ENCODE measurements at regions not wholly inside any gene's neighbourhood (a gene's known extent, or its start where the extent isn't known, plus 50 kb on each side); places are given as distances from the start of the nearest gene placed in this dataset.
"Not testable (repeated sequence)": the region's sequence is repeated elsewhere in the genome, so short reads cannot be mapped to it uniquely, and the experiment has no call there.

DNA sequence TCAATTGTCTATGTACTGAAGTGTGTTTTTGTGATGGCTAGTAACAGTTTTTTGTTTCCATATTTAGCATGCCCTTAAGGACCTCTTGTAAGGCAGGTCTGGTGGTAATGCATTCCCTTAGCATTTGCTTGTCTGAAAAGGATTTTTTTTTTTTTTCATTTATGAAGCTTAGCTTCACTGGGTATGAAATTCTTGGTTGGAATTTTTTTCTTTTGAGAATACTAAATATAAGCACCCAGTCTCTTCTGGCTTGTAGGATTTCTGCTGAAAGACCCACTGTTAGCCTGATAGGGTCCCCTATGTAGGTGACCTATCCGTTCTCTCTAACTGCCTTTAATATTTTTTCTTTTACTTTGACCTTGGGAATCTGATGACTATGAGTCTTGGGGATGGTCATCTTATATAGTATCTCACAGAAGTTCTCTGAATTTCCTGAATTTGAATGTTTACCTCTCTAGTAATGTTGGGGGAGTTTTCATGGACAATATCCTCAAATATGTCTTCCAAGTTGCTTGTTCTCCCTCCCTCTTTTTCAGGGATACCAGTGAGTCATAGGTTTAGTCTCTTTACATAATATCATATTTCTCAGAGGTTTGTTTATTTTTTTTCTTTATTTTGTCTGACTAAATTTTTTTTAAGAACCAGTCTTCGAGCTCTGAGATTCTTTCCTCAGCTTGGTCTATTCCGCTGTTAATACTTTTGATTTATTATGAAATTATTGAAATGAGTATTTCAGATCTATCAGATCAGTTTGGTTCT is 157.1 kb upstream of the PGRMC2 start:
- Histone ChIP-seq H3K4me3 (no peak overlapping the region), H3K27ac (no peak overlapping the region)

GRCh38 chr4:128440923-128441322 is 153.3 kb upstream of the PGRMC2 start:
- Histone ChIP-seq H3K4me3 (no peak overlapping the region), H3K27ac (no peak overlapping the region)

DNA sequence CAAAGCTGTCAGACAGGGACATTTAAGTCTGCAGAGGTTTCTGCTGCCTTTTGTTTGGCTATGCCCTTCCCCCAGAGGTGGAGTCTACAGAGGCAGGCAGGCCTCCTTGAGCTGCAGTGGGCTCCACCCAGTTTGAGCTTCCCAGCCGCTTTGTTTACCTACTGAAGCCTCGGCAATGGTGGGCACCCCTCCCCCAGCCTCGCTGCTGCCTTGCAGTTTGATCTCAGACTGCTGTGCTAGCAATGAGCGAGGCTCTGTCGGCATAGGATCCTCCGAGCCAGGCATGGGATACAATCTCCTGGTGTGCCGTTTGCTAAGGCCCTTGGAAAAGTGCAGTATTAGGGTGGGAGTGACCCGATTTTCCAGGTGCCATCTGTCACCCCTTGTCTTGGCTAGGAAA is 149.4 kb upstream of the PGRMC2 start:
- H3K4me3 ChIP-seq, H3K27ac ChIP-seq: not testable (repeated sequence)

DNA sequence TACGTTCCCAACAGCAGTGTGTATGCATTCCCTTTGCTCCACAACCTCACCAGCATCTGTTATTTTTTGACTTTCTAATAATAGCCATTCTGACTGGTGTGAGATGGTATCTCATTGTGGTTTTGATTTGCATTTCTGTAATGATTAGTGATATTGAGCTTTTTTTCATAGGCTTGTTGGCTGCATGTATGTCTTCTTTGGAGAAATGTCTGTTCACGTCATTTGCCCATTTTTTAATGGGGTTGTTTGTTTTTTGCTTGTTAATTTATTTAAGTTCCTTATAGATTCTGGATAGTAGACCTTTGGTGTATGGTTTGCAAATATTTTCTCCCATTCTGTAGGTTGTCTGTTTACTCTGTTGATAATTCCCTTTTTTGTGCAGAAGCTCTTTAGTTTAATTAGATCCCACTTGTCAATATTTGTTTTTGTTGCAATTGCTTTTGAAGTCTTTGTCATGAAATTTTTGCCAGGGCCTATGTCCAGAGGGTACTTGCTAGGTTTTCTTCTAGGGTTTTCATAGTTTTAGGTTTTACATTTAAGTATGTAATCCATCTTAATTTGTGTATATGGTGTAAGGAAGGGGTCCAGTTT is 141.5 kb upstream of the PGRMC2 start:
- not testable (repeated sequence) for H3K27ac ChIP-seq, H3K4me3 ChIP-seq

DNA sequence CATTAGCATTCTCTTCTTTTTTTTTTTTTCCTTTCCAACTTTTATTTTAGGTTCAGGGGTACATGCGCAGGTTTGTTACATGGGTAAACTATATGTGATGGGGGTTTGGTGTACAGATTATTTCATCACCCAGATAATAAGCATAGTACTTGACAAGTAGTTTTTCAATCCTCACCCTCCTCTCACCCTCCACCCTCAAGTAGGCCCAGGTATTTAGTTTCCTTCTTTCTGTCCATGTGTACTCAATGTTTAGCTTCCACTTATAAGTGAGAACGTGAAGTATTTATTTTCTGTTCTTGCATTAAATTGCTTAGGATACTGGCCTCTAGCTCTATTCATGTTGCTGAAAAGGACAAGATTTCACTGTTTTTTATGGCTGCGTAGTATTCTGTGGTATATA is 140.8 kb upstream of the PGRMC2 start:
- Histone ChIP-seq H3K4me3 (peak overlapping the region in 1 of 7 experiments; percentile 21), H3K27ac (no peak overlapping the region)

DNA sequence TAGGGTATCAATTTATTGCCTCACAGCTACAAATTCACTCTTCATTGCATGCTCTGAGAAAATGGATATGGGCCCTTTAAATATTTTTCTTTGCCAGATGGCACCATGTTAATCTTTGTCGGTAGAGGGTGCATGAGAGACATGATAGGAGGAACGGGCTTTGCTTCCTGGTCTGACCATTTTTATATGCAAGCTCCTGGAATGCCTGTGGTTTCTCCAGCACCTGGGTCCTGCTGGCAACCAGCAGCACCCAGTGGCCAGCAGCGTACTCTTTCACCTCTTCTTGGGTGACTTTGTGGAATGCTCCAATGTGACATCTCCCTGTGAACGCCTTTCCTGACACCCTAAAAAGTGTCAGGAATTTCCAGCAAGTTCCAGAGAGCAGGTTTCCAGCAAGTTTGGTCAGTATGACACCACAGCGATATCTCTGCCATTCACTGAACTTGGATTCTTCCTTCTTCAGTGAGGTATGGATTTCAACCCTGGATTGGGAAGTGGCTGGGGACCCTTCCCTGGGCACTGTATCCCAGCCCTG is 140.3 kb upstream of the PGRMC2 start:
- H3K4me3 ChIP-seq, result peak overlapping the region in 1 of 7 experiments; percentile 21
- peak overlapping the region in 1 of 21 experiments; percentile 23 for H3K27ac ChIP-seq

DNA sequence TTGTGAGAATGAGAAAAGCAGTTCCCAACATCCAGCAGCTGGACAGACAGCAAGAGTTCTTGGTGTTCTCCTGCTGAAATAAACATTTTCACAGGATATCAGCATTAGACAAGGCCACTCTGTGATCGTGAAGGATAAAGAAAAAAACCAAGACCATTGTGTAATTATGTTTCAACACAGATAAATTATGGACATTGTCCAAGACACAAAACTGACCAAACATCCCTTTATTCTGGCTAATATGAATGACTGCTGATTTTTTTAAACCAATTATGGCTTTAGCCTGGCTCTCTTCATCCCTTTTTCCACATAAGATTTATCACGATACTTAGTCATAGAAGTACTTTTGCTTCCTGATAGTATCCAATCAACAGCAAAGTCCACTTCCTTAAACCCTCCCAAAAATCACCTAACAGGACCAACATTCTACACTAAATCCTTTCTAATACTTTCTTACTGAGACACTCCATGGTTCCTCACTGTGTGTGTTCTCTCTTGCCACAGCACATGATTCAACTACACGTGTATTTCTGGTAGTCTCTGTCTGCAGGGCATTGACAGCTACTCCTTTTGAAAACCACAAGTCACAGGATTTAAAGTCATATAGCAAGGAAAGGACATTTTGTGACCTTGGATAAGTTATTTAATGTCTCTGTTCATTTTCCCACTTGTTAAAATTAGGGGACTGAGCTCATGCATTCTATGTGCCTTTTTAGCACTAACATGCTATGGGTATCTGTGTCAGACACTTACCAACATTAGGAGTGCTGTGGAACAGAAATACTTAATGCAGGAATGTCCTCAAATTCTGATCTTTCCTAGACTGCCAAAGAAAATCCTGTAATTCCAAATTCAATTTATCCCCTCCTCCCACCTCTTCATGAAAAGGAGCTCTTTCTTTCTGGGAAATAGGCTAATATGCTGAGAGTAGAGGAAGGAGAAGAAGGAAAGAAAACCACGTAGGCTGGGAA is 137.2 kb upstream of the PGRMC2 start:
- Histone ChIP-seq H3K27ac (peak overlapping the region in 1 of 21 experiments; percentile 4), H3K4me3 (no peak overlapping the region)

DNA sequence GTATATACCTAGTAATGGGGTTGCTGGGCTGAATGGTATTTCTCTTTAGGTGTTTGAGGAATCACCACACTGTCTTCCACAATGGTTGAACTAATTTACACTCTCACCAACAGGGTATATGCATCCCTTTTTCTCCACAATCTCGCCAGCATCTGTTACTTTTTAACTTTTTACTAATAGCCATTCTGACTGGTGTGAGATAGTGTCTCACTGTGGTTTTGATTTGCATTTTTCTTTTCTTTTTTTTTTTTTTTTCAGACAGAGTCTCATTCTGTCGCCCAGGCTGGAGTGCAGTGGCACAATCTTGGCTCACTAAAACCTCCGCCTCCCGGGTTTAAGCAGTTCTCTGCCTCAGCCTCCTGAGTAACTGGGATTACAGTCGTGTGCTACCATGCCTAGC is 134.7 kb upstream of the PGRMC2 start:
- not testable (repeated sequence) for H3K4me3 ChIP-seq, H3K27ac ChIP-seq

DNA sequence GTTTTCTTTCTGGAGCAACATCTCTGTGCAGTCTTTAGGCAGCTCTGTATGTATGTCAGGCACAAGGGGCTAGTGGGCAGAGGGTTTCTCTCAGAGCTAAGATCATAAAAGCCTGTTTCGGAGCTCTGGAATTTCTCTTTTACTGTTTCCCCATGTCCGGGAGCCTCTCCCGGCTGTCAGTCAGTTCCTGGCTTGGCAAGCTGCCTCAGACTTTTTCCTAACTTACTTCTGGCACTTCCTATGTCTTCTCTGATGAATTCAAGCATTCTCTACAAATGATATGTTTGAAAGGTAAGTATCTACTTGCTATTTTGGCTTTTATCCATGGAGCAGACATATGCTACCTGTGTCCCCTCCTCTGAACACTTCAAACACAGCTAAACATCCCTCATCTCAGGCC is 129.3 kb upstream of the PGRMC2 start:
- Histone ChIP-seq H3K4me3 (no peak overlapping the region), H3K27ac (no peak overlapping the region)

DNA sequence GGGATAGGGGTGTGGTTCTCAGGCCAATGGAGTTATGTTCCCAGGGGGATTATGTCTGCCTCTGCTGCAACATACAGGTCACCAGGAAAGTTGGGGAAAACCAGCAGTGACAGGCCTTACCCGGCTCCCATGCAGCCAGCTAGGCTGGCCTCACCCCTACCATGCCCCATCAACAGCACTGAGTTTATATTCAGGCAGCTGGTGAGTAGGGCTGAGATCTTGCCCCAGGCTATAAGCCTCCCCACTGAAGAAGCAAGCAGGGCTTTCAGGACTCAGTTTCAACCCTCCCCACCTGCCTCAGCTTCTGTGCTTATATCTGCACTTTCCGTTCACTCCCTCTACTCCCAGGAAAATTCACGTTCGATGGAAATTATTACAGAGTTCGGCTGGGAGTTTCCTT is 122.4 kb upstream of the PGRMC2 start:
- Histone ChIP-seq H3K4me3 (no peak overlapping the region), H3K27ac (no peak overlapping the region)

DNA sequence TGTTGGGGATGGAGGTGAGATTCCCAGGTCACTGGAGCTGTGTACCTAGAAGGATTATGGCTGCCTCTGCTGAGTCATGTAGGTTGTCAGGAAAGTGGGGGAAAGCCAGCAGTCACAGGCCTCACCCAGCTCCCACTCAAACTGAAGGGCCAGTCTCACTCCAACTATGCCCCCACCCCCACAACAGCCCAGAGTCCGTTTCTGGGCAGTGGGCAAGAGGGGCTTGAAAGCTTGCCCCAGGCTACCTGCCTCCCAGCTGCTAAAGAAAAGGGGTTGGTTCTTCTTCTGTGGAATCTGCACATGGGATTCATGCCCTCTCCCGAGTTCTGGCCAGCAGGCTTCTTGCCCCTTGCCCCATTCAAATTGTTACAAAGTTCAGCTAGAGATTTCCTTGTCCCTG is 116.0 kb upstream of the PGRMC2 start:
- Histone ChIP-seq H3K4me3 (no peak overlapping the region), H3K27ac (no peak overlapping the region)

DNA sequence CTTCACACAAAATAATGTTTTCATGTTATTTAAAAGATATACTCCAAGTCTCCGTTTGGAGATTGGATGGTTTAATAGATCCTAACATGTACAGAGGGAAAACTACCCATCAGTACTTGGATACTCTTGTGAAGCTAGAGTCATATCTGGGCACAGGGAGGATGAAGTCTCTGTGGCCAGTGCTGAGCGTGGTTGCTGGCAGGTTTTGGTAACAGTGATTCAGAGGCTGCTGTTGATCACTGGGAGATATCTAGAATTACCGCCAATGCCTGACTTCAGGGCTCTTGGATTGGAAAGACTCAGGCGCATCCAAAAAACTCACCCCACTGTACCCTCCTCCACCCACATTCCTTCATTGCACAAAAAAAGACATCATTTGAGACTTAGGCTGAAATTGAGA is 107.2 kb upstream of the PGRMC2 start:
- H3K4me3 ChIP-seq, result no peak overlapping the region

GRCh38 chr4:128393101-128393704 is 105.6 kb upstream of the PGRMC2 start:
- no peak overlapping the region for H3K4me3 ChIP-seq
- peak overlapping the region in 5 of 21 experiments; percentile 23 to 61 (median 53) for H3K27ac ChIP-seq

More for the DNA sequence above, 107.2 kb upstream of the PGRMC2 start:
- no peak overlapping the region for H3K27ac ChIP-seq

- no peak overlapping the region for H3K4me3 ChIP-seq
- no peak overlapping the region for H3K27ac ChIP-seq
These were observed 102.9 kb upstream of the PGRMC2 start for GRCh38 chr4:128390475-128390996.

DNA sequence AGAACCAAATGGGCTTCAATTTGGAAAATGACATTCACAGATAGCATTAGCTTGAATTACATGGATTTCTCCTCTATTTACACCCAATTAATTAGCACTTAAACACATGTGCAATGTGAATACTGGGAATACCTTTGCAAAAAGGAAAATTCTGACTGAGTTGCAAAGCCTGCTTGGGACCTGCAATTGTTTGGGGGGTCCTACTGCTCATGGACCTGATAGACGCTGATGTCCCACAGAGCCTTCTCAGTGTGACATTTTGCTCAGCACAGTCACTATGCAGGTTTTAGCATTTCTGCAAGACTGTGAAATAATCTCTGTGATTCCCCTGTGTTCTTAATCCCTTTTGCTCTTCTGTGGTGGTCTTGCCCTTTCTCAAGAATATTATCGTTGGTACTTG is 101.2 kb upstream of the PGRMC2 start:
- Histone ChIP-seq H3K27ac (no peak overlapping the region), H3K4me3 (no peak overlapping the region)

DNA sequence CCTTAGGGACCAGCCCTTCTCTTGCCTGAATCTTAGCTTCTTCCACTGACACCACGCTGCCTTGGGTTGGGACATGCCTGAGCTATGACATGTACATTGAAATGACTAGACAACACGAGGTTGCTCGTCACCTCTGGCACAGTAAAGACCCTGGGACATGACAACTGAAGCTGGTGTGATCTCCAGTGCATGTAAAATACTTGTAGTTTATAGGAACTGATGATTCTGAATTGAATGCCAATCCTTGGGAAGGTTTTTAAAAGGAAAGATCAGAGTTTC is 100.7 kb upstream of the PGRMC2 start:
- Histone ChIP-seq H3K27ac (peak overlapping the region in 2 of 21 experiments; percentile 60 to 70), H3K4me3 (no peak overlapping the region)

GRCh38 chr4:128387600-128388351 is 100.2 kb upstream of the PGRMC2 start:
- peak overlapping the region in 18 of 21 experiments; percentile 17 to 82 (median 76) for H3K27ac ChIP-seq
- H3K4me3 ChIP-seq, result no peak overlapping the region

DNA sequence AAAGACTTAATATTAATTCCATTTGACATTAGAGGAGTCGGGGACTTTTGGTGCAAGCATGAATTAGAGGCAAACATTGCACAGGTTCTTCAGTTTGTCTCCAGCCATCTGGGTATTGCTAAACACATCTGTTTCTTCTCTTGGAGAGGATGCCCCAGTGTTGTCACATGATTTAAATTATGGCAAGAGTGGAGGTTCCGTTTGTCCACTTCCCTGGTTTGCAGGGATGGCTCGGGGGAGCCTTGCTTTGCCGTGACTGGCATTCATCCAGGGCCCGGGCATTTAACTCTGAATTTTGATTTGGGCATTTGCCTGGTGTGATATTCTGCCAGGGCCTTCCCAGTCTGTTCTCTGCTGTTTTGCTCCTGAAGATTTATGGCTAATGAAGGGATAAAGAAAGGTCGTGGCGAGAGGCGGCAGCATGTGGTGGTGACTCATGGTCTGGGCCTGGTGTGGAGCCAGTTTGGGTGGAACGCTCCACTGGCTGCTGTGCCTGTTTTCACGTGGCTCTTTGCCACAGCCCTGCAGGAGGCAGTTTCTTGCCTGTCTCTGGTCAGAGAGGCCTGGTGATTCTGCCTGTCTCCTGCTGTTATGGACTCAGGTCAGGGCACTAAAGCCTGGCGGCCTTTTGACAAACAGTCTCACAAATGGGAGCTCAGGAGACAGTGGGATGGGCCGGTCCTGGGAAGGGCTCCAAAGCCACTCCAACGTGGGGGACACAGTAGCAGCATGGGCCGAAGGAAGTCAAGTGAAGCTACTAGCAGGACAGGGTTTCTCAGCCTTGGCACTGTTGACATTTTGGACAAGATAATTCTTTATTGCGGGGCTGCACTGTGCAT is 99.4 kb upstream of the PGRMC2 start:
- Histone ChIP-seq H3K27ac (peak overlapping the region in 19 of 21 experiments; percentile 17 to 82 (median 75)), H3K4me3 (peak overlapping the region in 1 of 7 experiments; percentile 6)

All from skin epidermis (tissue), 12 donors.